Common myeloid progenitor, CD34-positive (primary cell): ENCODE measurements at regions not wholly inside any gene's neighbourhood (a gene's known extent, or its start where the extent isn't known, plus 50 kb on each side); places are given as distances from the start of the nearest gene placed in this dataset.

Experiments
- CTCF ChIA-PET: fragments of 350-600 bp; sonication (Branson Sonifier 250); formaldehyde crosslinking; loops from one replicate; lab custom pipeline; 2021; ENCODE audit warnings: antibody characterized with exemption; lab: Charles Lee
- POLR2A ChIA-PET: fragments of 350-600 bp; sonication (Branson Sonifier 250); formaldehyde crosslinking; loops from one replicate; lab custom pipeline; 2021; ENCODE audit warnings: antibody characterized with exemption; lab: Charles Lee
- DNase-seq, 3 donors: peaks; one replicate each; pipeline versions ENCODE4 v3.0.0 to v3.0.0-alpha.2; 2013
- H3K27ac ChIP-seq, 2 experiments: 1 replicate in 1 of 2; 2 replicates in 1 of 2; pipeline ENCODE4 v1.7.0; 2013; ENCODE audit warnings: inconsistent platforms in 2 of 2, low read length in 2 of 2, mild to moderate bottlenecking in 2 of 2, low read depth in 1 of 2, moderate library complexity in 1 of 2; ENCODE audit not compliant: severe bottlenecking in 2 of 2, insufficient read depth in 1 of 2, poor library complexity in 1 of 2
- H3K27me3 ChIP-seq, 5 experiments: replicated peaks in 2 of 5; 1 replicate in 3 of 5; 2 replicates in 2 of 5; pipeline versions ENCODE4 v1.6.1 to v1.7.0; 2013; ENCODE audit warnings: low read length in 4 of 5, mild to moderate bottlenecking in 2 of 5, moderate library complexity in 2 of 5, inconsistent platforms in 1 of 5; ENCODE audit not compliant: insufficient read depth in 5 of 5, control insufficient read depth in 4 of 5
- H3K36me3 ChIP-seq, 4 experiments: 1 replicate in 2 of 4; 2 replicates in 2 of 4; pipeline versions ENCODE4 v1.6.1 to v1.7.0; 2013; ENCODE audit warnings: low read length in 3 of 4, control low read depth in 1 of 4, mild to moderate bottlenecking in 1 of 4; ENCODE audit not compliant: control insufficient read depth in 4 of 4, insufficient read depth in 4 of 4
- H3K4me1 ChIP-seq, 4 experiments: 1 replicate in 3 of 4; 2 replicates in 1 of 4; pipeline versions ENCODE4 v1.6.1 to v1.7.1; 2013; ENCODE audit warnings: low read length in 3 of 4, mild to moderate bottlenecking in 3 of 4, control low read depth in 1 of 4, inconsistent platforms in 1 of 4, moderate library complexity in 1 of 4; ENCODE audit not compliant: control insufficient read depth in 4 of 4, insufficient read depth in 4 of 4; ENCODE audit errors: control extremely low read depth in 1 of 4
- H3K4me3 ChIP-seq, 7 experiments: 1 replicate in 4 of 7; 2 replicates in 3 of 7; pipeline versions ENCODE4 v1.5.1 to v1.7.0; 2013; ENCODE audit warnings: mild to moderate bottlenecking in 7 of 7, low read length in 6 of 7, moderate library complexity in 6 of 7, inconsistent platforms in 2 of 7, low read depth in 2 of 7, control low read depth in 1 of 7; ENCODE audit not compliant: insufficient read depth in 4 of 7, control insufficient read depth in 1 of 7; ENCODE audit errors: extremely low read depth in 1 of 7
- H3K9me3 ChIP-seq, 5 experiments: 1 replicate in 4 of 5; 2 replicates in 1 of 5; pipeline versions ENCODE4 v1.6.1 to v1.7.1; 2013; ENCODE audit warnings: low read length in 4 of 5, mild to moderate bottlenecking in 2 of 5, inconsistent platforms in 1 of 5, low read depth in 1 of 5, moderate library complexity in 1 of 5; ENCODE audit not compliant: control insufficient read depth in 4 of 5, insufficient read depth in 2 of 5; ENCODE audit errors: control extremely low read depth in 1 of 5
- WGBS: methylation state at CpG from one replicate; pipeline ENCODE4 v1.1.5; 2013; ENCODE audit not compliant: insufficient coverage; 5-methylcytosine and 5-hydroxymethylcytosine counted together

GRCh38 chr1:209491897-209492296 lies 91.6 kb upstream of the CAMK1G start:
- no peaks in the 10 kb centered on the region for H3K4me1 ChIP-seq
- ChIA-PET POLR2A (no interaction called here), CTCF (interaction anchor here (0.8 to 4.0 kb wide), 5 partner anchors 11 to 76 kb away, joined by 3 to 17 read pairs (median 3); no protein-coding TSS in a partner anchor)
- H3K4me3 ChIP-seq = no peak overlapping the region
- no peak overlapping the region for H3K27ac ChIP-seq
- H3K9me3 ChIP-seq = peaks cover 0 to 2% (median 2%) of the 10 kb centered on the region in 5 experiments
- H3K36me3 ChIP-seq = no peaks in the 10 kb centered on the region
- 100% methylated on average over 3 of the region's 4 CpGs for WGBS
- DNase-seq = no peak
- H3K27me3 ChIP-seq = no peaks in the 10 kb centered on the region

GRCh38 chr1:209493559-209493958 lies 90.0 kb upstream of the CAMK1G start:
- POLR2A ChIA-PET = no interaction called here
- no peaks in the 10 kb centered on the region for H3K36me3 ChIP-seq
- CTCF ChIA-PET = interaction anchor here (4.0 kb wide), 1 partner anchor 19 kb away, joined by 17 read pairs; no protein-coding TSS in a partner anchor

GRCh38 chr1:209497729-209498128 lies 85.8 kb upstream of the CAMK1G start:
- peaks cover 2 to 20% (median 7%) of the 10 kb centered on the region in 5 experiments for H3K9me3 ChIP-seq
- no peak overlapping the region for H3K4me3 ChIP-seq
- WGBS = no CpG with 5 or more reads among the region's 1 CpG
- no peaks in the 10 kb centered on the region for H3K27me3 ChIP-seq
- no peaks in the 10 kb centered on the region for H3K4me1 ChIP-seq
- DNase-seq = no peak
- CTCF ChIA-PET = interaction anchor here (1.6 kb wide), 1 partner anchor 14 kb away, joined by 4 read pairs; no protein-coding TSS in a partner anchor
- no peaks in the 10 kb centered on the region for H3K36me3 ChIP-seq
- POLR2A ChIA-PET = no interaction called here
- H3K27ac ChIP-seq = no peak overlapping the region

More at GRCh38 chr1:209493559-209493958, 90.0 kb upstream of the CAMK1G start:
- Histone ChIP-seq H3K27ac (no peak overlapping the region), H3K27me3 (no peaks in the 10 kb centered on the region), H3K4me1 (no peaks in the 10 kb centered on the region), H3K4me3 (no peak overlapping the region), H3K9me3 (peaks cover 0 to 4% (median 2%) of the 10 kb centered on the region in 5 experiments)
- peak in 2 of 3 donors; percentile 7 to 13 for DNase-seq

GRCh38 chr1:209500993-209501392 lies 82.5 kb upstream of the CAMK1G start:
- H3K9me3 ChIP-seq = peaks cover 2 to 19% (median 5%) of the 10 kb centered on the region in 5 experiments
- WGBS = 86% methylated on average over 1 of the region's 1 CpG
- ChIA-PET POLR2A (no interaction called here), CTCF (interaction anchor here (0.8 kb wide), 1 partner anchor 13 kb away, joined by 4 read pairs; no protein-coding TSS in a partner anchor)
- DNase-seq = no peak
- H3K4me3 ChIP-seq = no peak overlapping the region
- H3K4me1 ChIP-seq = no peaks in the 10 kb centered on the region
- no peak overlapping the region for H3K27ac ChIP-seq
- H3K27me3 ChIP-seq = no peaks in the 10 kb centered on the region
- no peaks in the 10 kb centered on the region for H3K36me3 ChIP-seq

GRCh38 chr1:209503196-209503595 lies 80.3 kb upstream of the CAMK1G start:
- ChIA-PET POLR2A (no interaction called here), CTCF (interaction anchor here (1.0 to 1.1 kb wide), 2 partner anchors 11 to 63 kb away, joined by 3 read pairs; no protein-coding TSS in a partner anchor)
- WGBS = no CpG with 5 or more reads among the region's 1 CpG

GRCh38 chr1:209504571-209504970 lies 78.9 kb upstream of the CAMK1G start:
- ChIA-PET CTCF (interaction anchor here (0.6 to 1.1 kb wide), 3 partner anchors 9 to 17 kb away, joined by 3 read pairs; no protein-coding TSS in a partner anchor), POLR2A (no interaction called here)
- Histone ChIP-seq H3K4me1 (no peaks in the 10 kb centered on the region), H3K27ac (no peak overlapping the region), H3K27me3 (no peaks in the 10 kb centered on the region), H3K9me3 (peaks cover 2 to 19% (median 3%) of the 10 kb centered on the region in 5 experiments), H3K36me3 (no peaks in the 10 kb centered on the region), H3K4me3 (no peak overlapping the region)
- no peak for DNase-seq
- 80% methylated on average over 1 of the region's 1 CpG for WGBS

More at GRCh38 chr1:209503196-209503595, 80.3 kb upstream of the CAMK1G start:
- DNase-seq = no peak
- Histone ChIP-seq H3K27me3 (no peaks in the 10 kb centered on the region), H3K9me3 (peaks cover 2 to 19% (median 3%) of the 10 kb centered on the region in 5 experiments), H3K27ac (no peak overlapping the region), H3K4me1 (no peaks in the 10 kb centered on the region), H3K36me3 (no peaks in the 10 kb centered on the region), H3K4me3 (no peak overlapping the region)

- Histone ChIP-seq H3K4me3 (no peak overlapping the region), H3K27me3 (no peaks in the 10 kb centered on the region), H3K27ac (no peak overlapping the region), H3K4me1 (no peaks in the 10 kb centered on the region), H3K36me3 (no peaks in the 10 kb centered on the region), H3K9me3 (peaks cover 0 to 17% (median 3%) of the 10 kb centered on the region in 5 experiments)
- no peak for DNase-seq
- ChIA-PET CTCF (interaction anchor here (0.7 to 1.2 kb wide), 4 partner anchors 8 to 15 kb away, joined by 3 read pairs; no protein-coding TSS in a partner anchor), POLR2A (no interaction called here)
- no CpG with 5 or more reads among the region's 1 CpG for WGBS
Measured at GRCh38 chr1:209505044-209505443, 78.5 kb upstream of the CAMK1G start.
